Gastrocnemius medialis (tissue), 4 donors: ENCODE measurements at regions not wholly inside any gene's neighbourhood (a gene's known extent, or its start where the extent isn't known, plus 50 kb on each side); places are given as distances from the start of the nearest gene placed in this dataset.

Experiments used
- ATAC-seq, 2 donors: fragments of 150-250 bp; one replicate each; pipeline ENCODE4 v1.9.1; 2016
- DNase-seq, 2 donors: peaks; one replicate each; pipeline ENCODE4 v3.0.0-alpha.2; 2019
- H3K27ac ChIP-seq, 4 donors: fragments of 200-600 bp; sonication (generic); 1 replicate in 1 of 4; 2 replicates in 3 of 4; pipeline ENCODE4 v1.5.1; 2016 to 2018; ENCODE audit warnings: mild to moderate bottlenecking in 2 of 4, moderate library complexity in 1 of 4
- H3K27me3 ChIP-seq, 3 donors: fragments of 200-600 bp; sonication (generic) in 2 of 3; 1 replicate in 1 of 3; 2 replicates in 2 of 3; pipeline versions ENCODE4 v1.5.1 to v1.6.0; 2016 to 2019; ENCODE audit warnings: mild to moderate bottlenecking in 1 of 3, moderate library complexity in 1 of 3
- H3K36me3 ChIP-seq, 2 donors: fragments of 200-600 bp; sonication (generic) in 1 of 2; one replicate each; pipeline ENCODE4 v1.5.1; 2017 to 2018
- H3K4me1 ChIP-seq, 2 donors: fragments of 200-600 bp; sonication (generic) in 1 of 2; one replicate each; pipeline ENCODE4 v1.5.1; 2016 to 2017; ENCODE audit warnings: mild to moderate bottlenecking in 2 of 2
- H3K4me3 ChIP-seq, 4 donors: fragments of 200-600 bp; sonication (generic) in 3 of 4; 1 replicate in 1 of 4; 2 replicates in 3 of 4; pipeline ENCODE4 v1.5.1; 2016 to 2019; ENCODE audit warnings: mild to moderate bottlenecking in 2 of 4
- H3K9me3 ChIP-seq, 3 donors: fragments of 200-600 bp; sonication (generic) in 2 of 3; 1 replicate in 1 of 3; 2 replicates in 2 of 3; pipeline ENCODE4 v1.5.1; 2016 to 2019
- CTCF ChIP-seq, 5 experiments: fragments of 450-650 bp in 3 of 5; fragments of 200-600 bp in 2 of 5; sonication (generic) in 2 of 5; IDR thresholded peaks in 4 of 5; conservative IDR thresholded peaks in 1 of 5; 1 replicate in 4 of 5; 2 replicates in 1 of 5; pipeline ENCODE4 v1.5.1; 2016 to 2019; ENCODE audit warnings: antibody characterized with exemption in 5 of 5, mild to moderate bottlenecking in 3 of 5, moderate library complexity in 3 of 5
- POLR2A ChIP-seq, 2 donors: fragments of 450-650 bp; IDR thresholded peaks; one replicate each; pipeline ENCODE4 v1.6.1; 2017; ENCODE audit warnings: antibody characterized with exemption in 2 of 2, mild to moderate bottlenecking in 2 of 2, moderate library complexity in 2 of 2
- in situ Hi-C, 4 donors: fragments of 200-750 bp; cut with MboI; loops; one replicate each; pipeline versions ENCODE4 v1.15.0 to v1.8.0; 2017; ENCODE audit warnings: low sequenced_read_pairs in 4 of 4
- intact Hi-C: fragments of 100-400 bp; cut with DNase I; formaldehyde crosslinking; loops from one replicate; pipeline ENCODE4 v1.15.1; 2023; ENCODE audit warnings: low total_unique reads

- in situ Hi-C loops (no loop called here), intact Hi-C loops (no loop called here)
- Histone ChIP-seq H3K9me3 (no peaks in the 10 kb centered on the region), H3K4me3 (no peak overlapping the region), H3K4me1 (no peaks in the 10 kb centered on the region), H3K36me3 (no peaks in the 10 kb centered on the region), H3K27me3 (no peaks in the 10 kb centered on the region), H3K27ac (no peak overlapping the region)
- TF ChIP-seq POLR2A (IDR thresholded peaks at IDR 0.05) (no peak), CTCF (IDR thresholded peaks at IDR 0.05 in 4 of 5, conservative IDR thresholded peaks at IDR 0.05 in 1 of 5) (no peak)
- no peak for DNase-seq
- ATAC-seq, result no peak
These were observed 946.7 kb downstream of the ZPLD1 start for GRCh38 chr3:103381296-103382079.

GRCh38 chr3:103385961-103386656 lies 951.3 kb downstream of the ZPLD1 start:
- TF ChIP-seq CTCF (IDR thresholded peaks at IDR 0.05 in 4 of 5, conservative IDR thresholded peaks at IDR 0.05 in 1 of 5) (no peak), POLR2A (IDR thresholded peaks at IDR 0.05) (no peak)
- ATAC-seq (no peak), DNase-seq (no peak)
- Histone ChIP-seq H3K27ac (no peak overlapping the region), H3K9me3 (no peaks in the 10 kb centered on the region), H3K4me1 (no peaks in the 10 kb centered on the region), H3K27me3 (no peaks in the 10 kb centered on the region), H3K4me3 (no peak overlapping the region), H3K36me3 (no peaks in the 10 kb centered on the region)
- in situ Hi-C loops (no loop called here), intact Hi-C loops (no loop called here)

GRCh38 chr3:103388214-103388613 lies 953.4 kb downstream of the ZPLD1 start:
- no peak overlapping the region for H3K27ac ChIP-seq
- no peak for ATAC-seq
- H3K9me3 ChIP-seq, result no peaks in the 10 kb centered on the region
- no peaks in the 10 kb centered on the region for H3K27me3 ChIP-seq
- H3K4me1 ChIP-seq, result no peaks in the 10 kb centered on the region
- in situ Hi-C loops (no loop called here), intact Hi-C loops (no loop called here)
- DNase-seq, result no peak
- no peak overlapping the region for H3K4me3 ChIP-seq
- H3K36me3 ChIP-seq, result no peaks in the 10 kb centered on the region
- TF ChIP-seq CTCF (IDR thresholded peaks at IDR 0.05 in 4 of 5, conservative IDR thresholded peaks at IDR 0.05 in 1 of 5) (no peak), POLR2A (IDR thresholded peaks at IDR 0.05) (no peak)

GRCh38 chr3:103389356-103389755 lies 954.5 kb downstream of the ZPLD1 start:
- Histone ChIP-seq H3K27ac (no peak overlapping the region), H3K4me1 (no peaks in the 10 kb centered on the region), H3K9me3 (no peaks in the 10 kb centered on the region), H3K27me3 (no peaks in the 10 kb centered on the region), H3K36me3 (no peaks in the 10 kb centered on the region), H3K4me3 (no peak overlapping the region)
- intact Hi-C loops (no loop called here), in situ Hi-C loops (no loop called here)
- no peak for DNase-seq
- ATAC-seq, result no peak
- TF ChIP-seq POLR2A (IDR thresholded peaks at IDR 0.05) (no peak), CTCF (IDR thresholded peaks at IDR 0.05 in 4 of 5, conservative IDR thresholded peaks at IDR 0.05 in 1 of 5) (no peak)
